HUES6 (cell line): ENCODE measurements at regions not wholly inside any gene's neighbourhood (a gene's known extent, or its start where the extent isn't known, plus 50 kb on each side); places are given as distances from the start of the nearest gene placed in this dataset.
"Not testable (repeated sequence)": the region's sequence is repeated elsewhere in the genome, so short reads cannot be mapped to it uniquely, and the experiment has no call there.

ENCODE experiments used
- H3K27ac ChIP-seq: 2 replicates; pipeline ENCODE4 v1.7.0; 2013; ENCODE audit warnings: low read depth, mild to moderate bottlenecking, low read length, inconsistent platforms
- H3K27me3 ChIP-seq: 2 replicates; pipeline ENCODE4 v1.6.1; 2013; ENCODE audit warnings: low read length; ENCODE audit not compliant: control insufficient read depth, insufficient read depth
- H3K36me3 ChIP-seq: 2 replicates; pipeline ENCODE4 v1.6.1; 2013; ENCODE audit warnings: low read length; ENCODE audit not compliant: control insufficient read depth, insufficient read depth
- H3K4me1 ChIP-seq: 2 replicates; pipeline ENCODE4 v1.6.1; 2013; ENCODE audit warnings: low read length; ENCODE audit not compliant: control insufficient read depth, insufficient read depth
- H3K4me3 ChIP-seq: 2 replicates; pipeline ENCODE4 v1.5.1; 2013; ENCODE audit warnings: low read depth, low read length
- H3K9ac ChIP-seq: one replicate; pipeline ENCODE4 v1.6.1; 2013; ENCODE audit warnings: mild to moderate bottlenecking, low read length
- H3K9me3 ChIP-seq: 2 replicates; pipeline ENCODE4 v1.6.1; 2013; ENCODE audit warnings: low read depth, low read length; ENCODE audit not compliant: control insufficient read depth, insufficient read depth

- peak overlapping the region; percentile 18; the same call in 1 of the 2 replicates for H3K27ac ChIP-seq
- H3K9me3 ChIP-seq: no peaks in the 10 kb centered on the region
- H3K4me1 ChIP-seq: no peaks in the 10 kb centered on the region; the same call in 1 of the 2 replicates
- H3K4me3 ChIP-seq: no peak overlapping the region
- H3K36me3 ChIP-seq: no peaks in the 10 kb centered on the region
- no peaks in the 10 kb centered on the region for H3K27me3 ChIP-seq
- H3K9ac ChIP-seq: no peak overlapping the region
Measured at GRCh38 chr1:68916221-68916902, 419.5 kb upstream of the DEPDC1 start.

- Histone ChIP-seq H3K9ac (no peak overlapping the region), H3K27ac (no peak overlapping the region), H3K27me3 (no peaks in the 10 kb centered on the region), H3K4me1 (no peaks in the 10 kb centered on the region; the same call in 1 of the 2 replicates), H3K9me3 (no peaks in the 10 kb centered on the region), H3K4me3 (no peak overlapping the region), H3K36me3 (no peaks in the 10 kb centered on the region)
Measured at GRCh38 chr1:68917456-68917855, 420.6 kb upstream of the DEPDC1 start.

GRCh38 chr1:68918563-68918962 lies 421.7 kb upstream of the DEPDC1 start:
- no peak overlapping the region for H3K9ac ChIP-seq
- no peaks in the 10 kb centered on the region; the same call in 1 of the 2 replicates for H3K4me1 ChIP-seq
- no peaks in the 10 kb centered on the region for H3K36me3 ChIP-seq
- H3K27me3 ChIP-seq: no peaks in the 10 kb centered on the region
- no peak overlapping the region for H3K4me3 ChIP-seq
- no peak overlapping the region for H3K27ac ChIP-seq
- no peaks in the 10 kb centered on the region for H3K9me3 ChIP-seq

DNA sequence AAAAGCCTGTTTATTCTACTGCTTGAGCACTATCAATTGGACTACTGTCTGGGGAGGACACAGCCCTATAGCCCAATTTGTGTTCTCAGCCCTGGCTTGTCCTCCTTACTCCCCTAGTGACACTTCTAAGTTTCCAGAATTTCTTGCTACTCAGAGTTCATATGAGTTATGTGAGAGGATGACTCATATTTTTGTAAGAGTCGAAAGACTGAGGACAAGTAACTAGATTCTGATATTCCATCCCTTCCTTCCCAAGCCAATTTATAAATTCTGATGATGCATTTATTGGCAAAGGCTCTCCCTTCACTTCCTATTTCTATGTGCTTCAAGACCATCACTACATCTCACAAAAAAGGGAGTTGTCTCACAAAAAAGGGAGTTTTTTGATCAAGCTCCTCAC lies 422.2 kb upstream of the DEPDC1 start:
- Histone ChIP-seq H3K4me1 (no peaks in the 10 kb centered on the region; the same call in 1 of the 2 replicates), H3K4me3 (no peak overlapping the region), H3K9me3 (no peaks in the 10 kb centered on the region), H3K27ac (no peak overlapping the region), H3K27me3 (no peaks in the 10 kb centered on the region), H3K9ac (no peak overlapping the region), H3K36me3 (no peaks in the 10 kb centered on the region)

DNA sequence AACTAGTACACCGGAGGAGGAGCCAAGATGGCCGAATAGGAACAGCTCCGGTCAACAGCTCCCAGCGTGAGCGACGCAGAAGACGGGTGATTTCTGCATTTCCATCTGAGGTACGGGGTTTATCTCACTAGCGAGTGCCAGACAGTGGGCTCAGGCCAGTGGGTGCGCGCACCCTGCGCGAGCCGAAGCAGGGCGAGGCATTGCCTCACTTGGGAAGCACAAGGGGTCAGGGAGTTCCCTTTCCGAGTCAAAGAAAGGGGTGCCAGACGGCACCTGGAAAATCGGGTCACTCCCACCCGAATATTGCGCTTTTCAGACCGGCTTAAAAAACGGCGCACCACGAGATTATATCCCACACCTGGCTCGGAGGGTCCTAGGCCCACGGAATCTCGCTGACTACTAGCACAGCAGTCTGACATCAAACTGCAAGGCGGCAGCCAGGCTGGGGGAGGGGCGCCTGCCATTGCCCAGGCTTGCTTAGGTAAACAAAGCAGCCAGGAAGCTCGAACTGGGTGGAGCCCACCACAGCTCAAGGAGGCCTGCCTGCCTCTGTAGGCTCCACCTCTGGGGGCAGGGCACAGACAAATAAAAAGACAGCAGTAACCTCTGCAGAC lies 426.7 kb upstream of the DEPDC1 start:
- H3K4me1 ChIP-seq, H3K9ac ChIP-seq, H3K36me3 ChIP-seq, H3K27ac ChIP-seq, H3K27me3 ChIP-seq, H3K4me3 ChIP-seq, H3K9me3 ChIP-seq: not testable (repeated sequence)

- H3K36me3 ChIP-seq: no peaks in the 10 kb centered on the region
- H3K27me3 ChIP-seq: no peaks in the 10 kb centered on the region
- H3K9me3 ChIP-seq: no peaks in the 10 kb centered on the region
- no peak overlapping the region for H3K27ac ChIP-seq
- H3K4me1 ChIP-seq: no peaks in the 10 kb centered on the region
- no peak overlapping the region for H3K4me3 ChIP-seq
- H3K9ac ChIP-seq: no peak overlapping the region
Measured at GRCh38 chr1:68930101-68930500, 433.2 kb upstream of the DEPDC1 start.

DNA sequence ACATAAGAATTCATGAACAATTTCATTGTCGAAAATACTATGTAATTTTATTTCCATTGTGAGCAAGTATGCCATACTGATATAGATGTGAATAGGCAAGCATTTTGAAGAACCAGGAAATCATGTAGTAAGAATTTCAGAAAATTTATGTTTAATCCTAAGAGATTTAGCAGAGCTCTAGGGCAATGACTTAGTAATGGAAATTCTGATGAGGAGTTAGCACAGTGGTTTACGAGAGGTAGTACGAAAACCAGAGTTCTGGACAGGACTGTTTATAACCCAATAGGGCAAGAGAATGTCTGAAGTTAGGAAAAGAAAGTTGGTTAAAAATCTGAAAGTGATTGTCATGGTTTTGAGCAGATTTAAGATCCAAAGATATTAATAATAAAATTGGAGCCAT lies 439.6 kb upstream of the DEPDC1 start:
- Histone ChIP-seq H3K9me3 (no peaks in the 10 kb centered on the region), H3K4me1 (no peaks in the 10 kb centered on the region), H3K27ac (no peak overlapping the region), H3K27me3 (no peaks in the 10 kb centered on the region), H3K36me3 (no peaks in the 10 kb centered on the region), H3K9ac (no peak overlapping the region), H3K4me3 (no peak overlapping the region)

DNA sequence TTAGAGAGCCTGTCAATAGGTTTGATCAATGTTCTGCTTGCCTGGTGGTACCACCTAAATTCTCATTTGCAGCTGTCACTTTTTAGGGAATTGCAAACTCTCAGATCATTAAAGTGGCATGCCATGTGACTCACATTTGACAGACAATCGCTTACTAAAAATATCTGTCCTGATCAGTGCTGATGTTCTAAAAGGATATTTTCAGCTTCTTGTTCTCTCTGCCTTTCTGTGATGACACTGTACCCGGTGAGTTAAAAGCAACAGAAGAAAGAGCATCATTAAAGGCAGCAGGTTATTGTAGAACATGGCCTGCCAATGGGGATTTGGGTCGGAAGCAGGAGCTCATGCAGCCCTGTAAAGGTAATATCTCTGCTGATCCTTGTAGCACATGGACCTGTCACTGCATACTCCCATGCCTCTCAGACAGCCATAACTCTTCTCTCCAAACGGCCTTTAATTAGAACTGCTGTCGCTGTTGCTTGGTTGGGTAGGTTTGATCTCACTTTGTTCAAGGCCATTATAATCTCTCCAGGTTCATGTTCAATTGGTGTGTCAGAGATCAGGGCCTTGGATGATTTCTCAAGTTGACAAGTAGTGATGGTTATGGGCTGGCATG lies 441.3 kb upstream of the DEPDC1 start:
- Histone ChIP-seq H3K27me3 (no peaks in the 10 kb centered on the region), H3K4me1 (no peaks in the 10 kb centered on the region), H3K4me3 (no peak overlapping the region), H3K9me3 (no peaks in the 10 kb centered on the region), H3K9ac (no peak overlapping the region), H3K36me3 (no peaks in the 10 kb centered on the region), H3K27ac (no peak overlapping the region)

- Histone ChIP-seq H3K4me3 (no peak overlapping the region), H3K9me3 (no peaks in the 10 kb centered on the region), H3K4me1 (no peaks in the 10 kb centered on the region), H3K36me3 (no peaks in the 10 kb centered on the region), H3K27ac (no peak overlapping the region), H3K27me3 (no peaks in the 10 kb centered on the region), H3K9ac (no peak overlapping the region)
Measured at GRCh38 chr1:68950036-68950435, 453.2 kb upstream of the DEPDC1 start.

GRCh38 chr1:68953311-68953710 lies 456.4 kb upstream of the DEPDC1 start:
- peaks cover 9% of the 10 kb centered on the region; the same call in 1 of the 2 replicates for H3K4me1 ChIP-seq
- no peak overlapping the region for H3K9ac ChIP-seq
- no peaks in the 10 kb centered on the region for H3K36me3 ChIP-seq
- H3K4me3 ChIP-seq: no peak overlapping the region
- no peak overlapping the region for H3K27ac ChIP-seq
- no peaks in the 10 kb centered on the region for H3K9me3 ChIP-seq
- H3K27me3 ChIP-seq: no peaks in the 10 kb centered on the region

GRCh38 chr1:68954841-68955240 lies 458.0 kb upstream of the DEPDC1 start:
- Histone ChIP-seq H3K27me3 (no peaks in the 10 kb centered on the region), H3K27ac (no peak overlapping the region), H3K36me3 (no peaks in the 10 kb centered on the region), H3K4me3 (no peak overlapping the region), H3K9me3 (no peaks in the 10 kb centered on the region), H3K9ac (no peak overlapping the region), H3K4me1 (peaks cover 9% of the 10 kb centered on the region; the same call in 1 of the 2 replicates)
